Lung microvascular endothelial cell (primary cell): ENCODE measurements at regions not wholly inside any gene's neighbourhood (a gene's known extent, or its start where the extent isn't known, plus 50 kb on each side); places are given as distances from the start of the nearest gene placed in this dataset.
A peak's percentile ranks its signal among the peaks of the same experiment; 100 is the strongest.
"Not testable (repeated sequence)": the region's sequence is repeated elsewhere in the genome, so short reads cannot be mapped to it uniquely, and the experiment has no call there.

ENCODE experiments used
- DNase-seq, 2 donors: peaks; one replicate each; pipeline versions ENCODE4 v3.0.0 to v3.0.0-alpha.2; 2010; ENCODE audit warnings: low read depth in 2 of 2

DNA sequence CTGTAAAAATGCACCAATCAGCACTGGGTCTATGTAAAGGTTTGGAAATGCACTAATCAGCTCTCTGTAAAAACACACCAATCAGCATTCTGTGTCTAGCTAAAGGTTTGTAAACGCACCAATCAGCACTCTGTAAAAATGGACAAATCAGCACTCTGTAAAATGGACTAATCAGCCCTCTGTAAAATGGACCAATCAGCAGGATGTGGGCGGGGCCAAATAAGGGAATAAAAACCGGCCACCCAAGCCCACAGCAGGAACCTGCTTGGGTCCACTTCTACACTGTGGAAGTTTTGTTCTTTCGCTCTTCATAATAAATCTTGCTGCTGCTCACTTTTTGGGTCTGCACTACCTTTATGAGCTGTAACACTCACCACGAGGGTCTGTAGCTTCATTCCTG, 101.0 kb downstream of the SMC2 start:
- DNase-seq: not testable (repeated sequence)

DNA sequence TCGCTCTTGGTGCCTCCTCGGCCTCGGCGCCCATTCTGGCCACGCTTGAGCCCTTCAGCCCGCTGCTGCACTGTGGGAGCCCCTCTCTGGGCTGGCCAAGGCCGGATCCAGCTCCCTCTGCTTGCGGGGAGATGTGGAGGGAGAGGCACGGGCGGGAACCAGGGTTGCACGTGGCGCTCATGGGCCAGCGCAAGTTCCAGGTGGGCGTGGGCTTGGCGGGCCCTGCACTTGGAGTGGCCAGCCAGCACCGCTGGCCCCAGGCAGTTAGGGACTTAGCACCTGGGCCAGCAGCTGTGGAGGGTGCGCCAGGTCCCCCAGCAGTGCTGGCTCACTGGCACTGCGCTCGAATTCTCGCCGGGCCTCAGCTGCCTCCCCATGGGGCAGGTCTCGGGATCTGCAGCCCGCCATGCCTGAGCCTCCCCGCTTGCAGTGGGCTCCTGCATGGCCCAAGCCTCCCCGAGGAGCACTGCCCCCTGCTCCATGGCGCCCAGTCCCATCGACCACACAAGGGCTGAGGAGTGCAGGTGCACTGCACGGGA, 106.4 kb downstream of the SMC2 start:
- no peak for DNase-seq

DNA sequence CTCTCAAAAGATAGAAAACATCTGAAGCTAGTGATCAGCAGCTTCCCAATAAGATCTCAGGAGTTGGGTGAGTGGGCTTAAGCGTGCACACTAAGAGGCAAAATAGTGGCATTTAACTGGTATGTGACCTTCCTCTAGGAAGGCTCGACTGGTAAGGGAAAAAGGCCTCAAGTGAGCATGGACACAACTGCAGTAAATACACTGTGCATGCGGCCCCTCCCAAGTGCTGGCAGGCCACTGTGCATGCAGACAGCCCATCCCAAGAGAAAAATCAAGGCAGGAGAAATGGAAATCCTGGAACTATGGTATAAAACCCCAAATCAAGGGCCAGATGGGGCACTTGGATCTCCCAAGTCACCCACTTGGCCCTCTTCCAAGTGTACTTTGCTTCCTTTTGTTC, 112.7 kb downstream of the SMC2 start:
- DNase-seq: no peak

DNA sequence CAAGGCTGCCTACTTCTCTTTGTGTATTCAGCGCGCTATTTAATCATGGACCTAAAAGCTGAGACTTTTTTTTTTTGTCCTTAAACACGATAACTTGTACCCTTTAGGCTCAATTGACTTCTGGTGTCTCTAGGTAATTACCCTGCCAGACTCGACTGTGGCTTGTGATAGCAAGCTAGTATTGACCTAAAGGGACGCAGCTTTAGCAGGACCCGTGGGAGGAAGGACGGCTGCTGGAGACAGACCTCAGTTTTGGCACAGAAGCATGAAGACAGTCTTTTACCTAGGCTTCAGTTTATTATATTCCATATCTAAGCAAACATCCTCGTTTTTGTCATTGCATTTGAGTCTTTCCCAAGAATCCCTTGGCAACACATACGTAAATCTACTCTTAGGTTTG, 115.3 kb downstream of the SMC2 start:
- no peak for DNase-seq

DNA sequence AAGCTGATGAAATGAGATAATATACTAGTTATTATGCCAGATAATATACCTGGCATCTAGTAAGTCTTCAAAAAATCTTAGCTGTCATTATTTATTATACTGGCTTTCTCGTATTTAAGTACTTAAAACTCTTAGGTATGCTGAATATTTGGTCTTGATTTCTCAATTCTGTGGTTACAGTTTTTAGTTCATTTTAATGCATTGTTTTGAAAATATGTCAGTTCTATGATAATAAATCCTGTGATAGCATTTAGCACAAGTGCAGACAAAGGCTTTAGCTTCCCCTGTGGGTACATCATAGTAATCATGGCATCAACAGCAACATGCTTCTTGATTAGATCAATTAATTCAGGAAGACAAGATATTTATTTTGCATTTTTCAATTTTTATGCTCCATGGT, 133.0 kb downstream of the SMC2 start:
- DNase-seq: no peak

DNA sequence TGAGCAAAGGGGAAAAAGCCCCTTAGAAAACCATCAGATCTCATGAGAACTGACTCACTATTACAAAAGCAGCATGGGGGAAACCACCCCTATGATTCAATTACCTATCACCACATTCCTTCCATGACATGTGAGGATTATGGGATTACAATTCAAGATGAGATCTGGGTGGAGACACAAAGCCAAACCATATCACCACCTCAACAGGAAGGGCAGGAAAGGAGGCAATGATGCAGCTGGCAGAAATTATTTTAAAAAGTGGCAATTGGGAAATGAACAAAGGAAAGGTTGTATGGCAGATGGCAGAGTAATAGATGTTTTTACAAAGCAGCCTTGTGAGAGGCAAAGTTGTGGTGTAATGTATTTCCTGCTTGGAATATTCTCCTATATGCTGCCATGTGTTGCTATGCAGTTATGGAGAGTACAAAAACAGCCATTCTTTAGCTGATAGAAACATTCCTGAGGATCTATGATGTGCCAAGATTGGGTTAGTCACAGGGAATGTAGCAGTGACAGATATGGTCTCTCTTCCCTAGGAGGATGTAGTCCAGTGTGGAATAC, 138.8 kb downstream of the SMC2 start:
- DNase-seq: peak in 1 of 2 donors; percentile 29

DNA sequence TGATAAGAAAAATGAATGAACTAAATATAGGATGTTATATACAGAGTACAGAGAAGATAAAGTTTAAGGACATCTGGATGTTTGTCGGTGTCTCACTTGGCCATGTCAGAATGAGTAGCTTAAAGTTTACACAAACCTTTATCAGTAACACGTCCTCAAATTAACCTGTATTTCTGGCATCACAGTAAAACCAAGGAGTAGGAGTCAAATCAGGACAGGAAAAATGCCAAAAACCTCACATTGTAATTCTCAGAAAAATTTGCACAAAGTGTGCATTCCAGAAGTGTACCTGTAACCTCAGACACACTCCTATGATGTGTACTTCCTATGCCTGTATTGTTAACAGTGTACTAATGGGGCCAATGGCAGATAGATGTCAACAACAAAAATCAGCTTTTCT, 139.3 kb downstream of the SMC2 start:
- no peak for DNase-seq

DNA sequence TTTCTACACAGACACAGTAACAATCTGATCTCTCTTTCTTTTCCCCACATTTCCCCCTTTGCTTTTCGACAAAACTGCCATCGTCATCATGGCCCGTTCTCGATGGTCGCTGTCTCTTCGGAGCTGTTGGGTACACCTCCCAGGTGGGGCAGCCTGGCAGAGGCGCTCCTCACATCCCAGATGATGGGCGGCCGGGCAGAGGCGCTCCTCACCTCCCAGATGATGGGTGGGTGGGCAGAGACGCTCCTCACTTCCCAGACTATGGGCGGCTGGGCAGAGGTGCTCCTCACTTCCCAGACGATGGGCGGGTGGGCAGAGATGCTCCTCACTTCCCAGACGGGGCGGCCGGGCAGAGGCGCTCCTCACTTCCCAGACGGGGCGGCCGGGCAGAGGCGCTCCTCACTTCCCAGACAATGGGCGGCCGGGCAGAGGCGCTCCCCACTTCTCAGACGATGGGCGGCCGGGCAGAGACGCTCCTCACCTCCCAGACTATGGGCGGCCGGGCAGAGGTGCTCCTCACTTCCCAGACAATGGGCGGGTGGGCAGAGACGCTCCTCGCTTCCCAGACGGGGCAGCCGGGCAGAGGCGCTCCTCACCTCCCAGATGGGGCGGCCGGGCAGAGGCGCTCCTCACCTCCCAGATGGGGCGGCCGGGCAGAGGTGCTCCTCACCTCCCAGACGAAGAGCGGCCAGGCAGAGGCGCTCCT, 140.7 kb downstream of the SMC2 start:
- DNase-seq: not testable (repeated sequence)

DNA sequence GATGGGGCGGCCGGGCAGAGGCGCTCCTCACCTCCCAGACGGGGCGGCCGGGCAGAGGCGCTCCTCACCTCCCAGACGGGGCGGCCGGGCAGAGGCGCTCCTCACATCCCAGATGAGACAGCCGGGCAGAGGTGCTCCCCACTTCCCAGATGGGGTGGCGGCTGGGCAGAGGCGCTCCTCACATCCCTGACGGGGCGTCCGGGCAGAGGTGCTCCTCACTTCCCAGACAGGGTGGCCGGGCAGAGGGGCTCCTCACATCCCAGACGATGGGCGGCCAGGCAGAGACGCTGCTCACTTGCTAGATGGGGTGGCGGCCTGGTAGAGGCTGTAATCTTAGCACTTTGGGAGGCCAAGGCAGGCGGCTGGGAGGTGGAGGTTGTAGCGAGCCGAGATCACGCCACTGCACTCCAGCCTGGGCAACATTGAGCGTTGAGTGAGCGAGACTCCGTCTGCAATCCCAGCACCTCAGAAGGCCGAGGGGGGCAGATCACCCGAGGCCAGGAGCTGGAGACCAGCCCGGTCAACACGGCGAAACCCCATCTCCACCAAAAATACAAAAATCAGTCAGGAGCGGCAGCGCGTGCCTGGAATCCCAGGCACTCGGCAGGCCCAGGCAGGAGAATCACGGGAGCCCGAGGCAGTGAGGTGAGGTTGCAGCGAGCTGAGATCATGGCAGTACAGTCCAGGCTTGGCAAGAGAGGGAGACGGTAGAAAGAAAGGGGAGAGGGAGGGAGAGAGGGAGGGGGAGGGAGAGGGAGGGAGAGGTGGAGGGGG, 141.4 kb downstream of the SMC2 start:
- not testable (repeated sequence) for DNase-seq

DNA sequence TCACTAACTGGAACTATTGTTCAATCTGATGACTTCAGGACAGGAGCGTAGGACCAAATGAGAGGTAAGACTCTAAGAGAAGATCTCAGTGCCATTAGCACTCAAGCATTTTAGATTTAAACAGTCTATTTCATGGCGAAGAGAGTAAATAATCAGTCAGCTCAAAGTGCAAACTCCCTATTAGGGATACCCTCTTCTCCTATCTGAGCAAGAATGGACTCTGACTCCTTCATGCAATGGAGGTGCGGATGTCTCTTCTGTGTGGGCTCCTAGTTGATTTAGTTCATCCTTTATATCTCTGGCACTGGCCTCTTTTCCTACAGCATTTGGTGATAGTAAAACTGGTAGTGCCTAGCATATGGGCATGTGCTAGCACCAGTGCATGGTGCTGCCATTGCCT, 144.6 kb downstream of the SMC2 start:
- DNase-seq: no peak

DNA sequence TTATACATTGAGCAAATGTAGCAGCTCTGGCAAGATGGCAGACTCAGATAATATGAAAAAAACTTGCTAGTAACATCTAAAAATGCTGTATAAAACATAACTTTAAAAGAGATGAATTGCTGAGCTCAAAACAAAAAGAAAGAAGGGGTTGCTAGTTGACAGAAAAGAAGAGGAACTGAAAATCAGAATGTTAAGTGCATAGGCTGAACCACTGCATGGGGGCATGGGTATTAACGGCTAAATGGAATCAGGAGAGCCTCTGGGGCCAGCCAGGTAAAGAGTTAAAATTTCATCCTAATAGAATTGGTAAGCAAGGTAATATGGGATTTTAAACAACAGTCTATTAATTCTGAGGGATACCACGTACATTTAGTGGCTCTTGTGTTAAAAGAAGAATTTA, 146.8 kb downstream of the SMC2 start:
- DNase-seq: no peak

DNA sequence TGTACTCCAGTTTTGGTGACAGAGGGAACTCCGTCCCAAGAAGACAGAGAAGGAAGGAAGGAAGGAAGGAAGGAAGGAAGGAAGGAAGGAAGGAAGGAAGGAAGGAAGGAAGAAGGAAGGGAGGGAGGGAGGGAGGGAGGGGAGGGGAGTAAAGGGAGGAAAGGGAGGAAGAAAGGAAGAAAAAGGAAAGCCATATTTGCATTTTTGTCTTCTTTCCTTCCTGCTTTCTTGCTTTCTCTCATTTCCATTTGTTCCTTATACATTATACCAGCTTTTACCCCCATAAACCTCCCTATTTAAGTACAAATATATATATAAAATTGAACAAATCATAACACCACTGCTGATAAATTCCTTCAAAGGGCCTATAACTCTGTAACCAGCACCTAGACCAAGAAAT, 151.8 kb downstream of the SMC2 start:
- DNase-seq: no peak

DNA sequence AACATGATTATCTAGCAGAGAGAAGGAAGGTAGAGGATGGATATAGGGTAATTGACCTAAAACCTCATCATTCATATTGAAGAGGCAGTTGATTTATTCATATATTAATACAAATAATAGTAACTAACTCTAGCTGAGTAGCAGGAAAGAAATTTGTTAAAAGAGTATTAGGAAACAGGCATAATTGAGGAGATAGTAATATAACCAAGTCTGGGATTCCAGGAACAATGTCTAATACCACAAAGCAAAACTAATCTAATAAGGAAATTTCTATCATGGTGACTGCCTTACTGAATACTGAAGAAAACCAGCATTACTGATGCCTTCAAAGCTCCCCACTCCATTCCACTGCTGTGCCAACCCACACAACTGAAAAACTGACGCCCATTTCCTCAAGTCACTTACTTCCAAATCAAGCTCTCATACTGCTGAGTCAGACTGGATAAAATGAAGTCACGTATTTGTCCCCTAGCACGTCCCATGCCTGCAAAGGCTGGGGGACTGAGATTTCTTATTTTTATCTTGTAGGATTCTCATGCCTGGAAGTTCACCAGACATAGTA, 153.9 kb downstream of the SMC2 start:
- no peak for DNase-seq

DNA sequence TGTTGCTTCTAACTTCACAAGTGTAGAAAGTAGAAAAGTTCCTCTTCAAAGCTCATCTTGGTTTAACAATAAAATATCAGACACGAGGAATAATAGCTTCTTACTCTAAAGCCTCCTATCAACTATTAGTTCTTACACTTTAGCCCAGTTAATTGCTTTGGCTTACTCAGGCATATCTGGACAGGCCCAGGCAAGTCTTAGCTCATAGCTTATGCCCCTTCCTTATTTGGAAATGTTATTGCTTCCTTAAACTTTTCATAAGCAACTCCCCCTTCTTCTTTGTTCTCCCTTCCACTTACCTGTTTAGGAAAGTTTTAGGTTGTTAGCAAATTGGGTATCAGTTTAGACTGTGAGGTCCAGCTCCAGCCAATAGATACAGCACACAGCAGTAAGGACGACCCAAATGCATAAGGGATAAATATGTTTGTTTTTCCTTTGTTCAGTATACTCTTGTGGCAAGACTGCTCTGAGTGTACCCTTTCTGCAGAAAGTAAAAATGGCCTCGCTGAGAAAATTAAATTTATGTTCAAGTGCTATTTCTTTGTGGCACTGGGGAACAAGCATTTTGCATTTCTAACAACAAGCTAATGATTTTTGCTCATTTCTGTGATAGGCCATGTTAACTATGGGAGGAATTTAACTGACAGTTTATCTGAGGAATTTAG, 162.1 kb downstream of the SMC2 start:
- no peak for DNase-seq

DNA sequence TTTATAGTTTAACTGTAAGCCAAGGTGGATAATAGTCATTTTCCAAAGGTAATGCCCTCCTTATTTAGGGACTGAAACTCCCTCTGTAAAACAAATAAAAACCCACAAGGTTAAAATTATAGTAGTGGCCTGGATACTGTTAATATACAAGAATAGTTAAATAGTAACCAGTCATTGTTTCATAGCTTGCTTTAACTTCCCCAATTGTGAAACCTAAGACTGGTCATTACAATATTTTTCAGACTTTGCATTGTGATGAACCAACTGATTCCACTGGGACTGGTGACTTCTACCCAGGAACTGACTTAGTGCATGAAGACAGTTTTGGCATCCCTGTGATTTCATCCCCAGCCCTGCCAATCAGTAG, 162.6 kb downstream of the SMC2 start:
- no peak for DNase-seq

DNA sequence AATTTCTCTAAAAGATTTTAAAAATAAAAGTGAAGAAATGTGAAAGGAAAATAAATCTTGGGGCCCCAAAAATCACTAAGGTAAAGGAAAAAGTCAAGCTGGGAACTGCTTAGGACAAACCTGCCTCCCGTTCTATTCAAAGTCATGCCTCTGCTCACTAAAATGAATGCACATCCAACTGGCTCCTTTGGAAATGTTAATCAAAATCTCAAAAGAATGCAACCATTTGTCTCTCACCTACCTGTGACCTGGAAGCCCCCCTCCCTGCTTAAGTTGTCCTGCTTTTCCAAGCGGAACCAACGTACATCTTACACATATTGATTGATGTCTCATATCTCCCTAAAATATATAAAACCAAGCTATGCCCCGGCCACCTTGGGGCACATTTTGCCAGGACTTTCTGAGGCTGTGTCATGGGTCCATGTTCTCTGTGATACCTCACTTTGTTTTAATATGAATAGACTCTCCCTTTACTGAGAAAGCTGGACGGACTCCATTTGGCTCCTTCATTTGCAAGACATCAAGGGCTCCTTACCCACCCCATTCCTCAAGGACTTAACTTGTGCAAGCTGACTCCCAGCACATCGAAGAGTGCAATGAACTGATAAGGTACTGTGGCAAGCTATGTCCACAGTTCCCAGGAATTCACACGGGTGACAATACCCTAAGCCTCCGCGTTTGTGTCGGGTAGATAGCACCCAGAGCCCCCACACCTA, 164.3 kb downstream of the SMC2 start:
- DNase-seq: no peak

DNA sequence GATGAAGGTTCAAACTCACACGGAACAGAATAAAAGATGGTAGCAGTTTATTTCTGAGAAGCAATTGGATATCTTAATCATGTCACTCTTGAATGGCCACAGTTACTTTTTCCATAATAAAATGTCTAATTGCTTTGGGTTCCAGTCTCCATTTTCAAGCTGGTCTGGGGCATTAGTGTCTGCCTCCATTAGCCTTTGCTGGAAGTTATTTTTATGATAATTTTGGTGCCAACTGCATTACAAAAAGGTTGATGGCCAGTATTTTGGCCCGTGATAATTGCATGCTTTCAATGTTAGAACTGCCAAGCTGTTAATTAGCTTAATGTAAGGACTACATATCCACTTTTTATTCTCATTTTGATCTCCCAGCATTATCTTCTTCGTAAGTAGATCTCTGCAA, 165.9 kb downstream of the SMC2 start:
- no peak for DNase-seq

DNA sequence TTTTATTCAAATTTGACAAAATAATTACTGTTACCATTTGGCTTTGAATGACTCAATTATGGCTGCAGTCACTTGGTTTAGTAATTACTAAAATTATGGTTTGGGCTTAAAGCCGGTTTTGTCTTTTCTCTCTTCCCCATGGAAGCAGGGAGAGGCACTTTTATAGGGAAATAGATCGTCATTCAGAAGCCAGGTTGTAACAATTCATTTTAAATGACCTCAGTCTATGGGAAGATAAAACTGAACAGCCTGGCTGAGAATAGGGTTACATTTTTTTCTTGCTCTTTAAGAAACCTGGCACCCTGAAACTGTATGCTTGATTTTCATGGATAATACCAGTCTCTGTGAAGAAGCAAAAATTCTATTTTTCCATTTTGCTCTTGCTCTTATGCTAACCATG, 169.8 kb downstream of the SMC2 start:
- DNase-seq: no peak

DNA sequence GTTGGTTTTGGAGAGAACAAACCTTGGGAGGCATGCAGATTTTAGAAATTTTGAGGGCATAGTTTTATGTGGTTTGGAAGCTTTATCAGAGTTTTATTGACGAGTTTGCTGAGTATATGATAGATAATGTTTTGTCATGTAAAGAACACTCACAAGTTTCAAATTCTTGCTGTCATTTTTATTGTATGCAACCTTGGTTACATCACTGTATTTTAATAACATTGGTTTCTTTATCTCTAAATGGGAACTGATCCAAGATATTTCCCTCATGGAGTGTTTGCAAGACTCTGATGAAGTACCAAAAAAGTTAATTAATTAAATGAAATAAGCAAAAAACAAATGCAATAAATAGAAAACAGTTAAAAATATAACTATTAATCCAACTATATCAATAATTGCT, 170.3 kb downstream of the SMC2 start:
- DNase-seq: no peak

DNA sequence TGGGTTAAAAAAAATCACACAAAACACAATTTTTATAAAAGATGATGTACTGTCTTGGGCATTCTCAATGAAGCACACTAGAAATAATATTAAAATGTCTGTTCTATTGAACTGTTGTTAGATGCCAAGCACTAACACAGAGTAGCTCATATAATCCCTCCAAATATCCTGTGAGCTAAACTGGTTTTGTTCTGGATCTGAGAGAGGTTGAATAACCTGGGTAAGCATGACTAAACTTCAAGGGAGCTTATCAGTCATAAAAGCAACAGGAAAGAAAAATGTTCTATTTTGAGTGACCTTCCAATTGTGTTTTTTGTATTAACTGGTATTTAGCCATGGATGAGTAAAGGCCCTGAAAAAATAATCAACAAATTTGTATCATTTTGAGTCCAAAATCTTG, 175.3 kb downstream of the SMC2 start:
- no peak for DNase-seq
